NK-92 treated with Interleukin-12 subunit alpha and Interleukin-12 subunit beta, amount 100 ng/mL, for 24 hours (cell line): ENCODE measurements at regions not wholly inside any gene's neighbourhood (a gene's known extent, or its start where the extent isn't known, plus 50 kb on each side); places are given as distances from the start of the nearest gene placed in this dataset.
"Not testable (repeated sequence)": the region's sequence is repeated elsewhere in the genome, so short reads cannot be mapped to it uniquely, and the experiment has no call there.

Source experiments
- DNase-seq: peaks from one replicate; lab custom pipeline; 2025; lab: John Stamatoyannopoulos, UW

- DNase-seq: peak; percentile 41
These were observed 102.8 kb upstream of the OSBPL11 start for GRCh38 chr3:125697979-125698640.

- DNase-seq: no peak
These were observed 120.4 kb upstream of the OSBPL11 start for GRCh38 chr3:125715651-125716050.

GRCh38 chr3:125732151-125732550, 136.9 kb upstream of the OSBPL11 start:
- not testable (repeated sequence) for DNase-seq

GRCh38 chr3:125741991-125742718, 146.9 kb upstream of the OSBPL11 start:
- not testable (repeated sequence) for DNase-seq

GRCh38 chr3:125742845-125743244, 147.5 kb upstream of the OSBPL11 start:
- DNase-seq: peak; percentile 51

- not testable (repeated sequence) for DNase-seq
These were observed 161.8 kb upstream of the OSBPL11 start for GRCh38 chr3:125757050-125757449.

GRCh38 chr3:125758641-125759130, 163.4 kb upstream of the OSBPL11 start:
- DNase-seq: not testable (repeated sequence)

- not testable (repeated sequence) for DNase-seq
These were observed 167.3 kb upstream of the OSBPL11 start for GRCh38 chr3:125762601-125763000.

GRCh38 chr3:125766285-125766826, 171.1 kb upstream of the OSBPL11 start:
- DNase-seq: peak; percentile 11

GRCh38 chr3:125766931-125767330, 171.6 kb upstream of the OSBPL11 start:
- not testable (repeated sequence) for DNase-seq

GRCh38 chr3:125767641-125768040, 172.3 kb upstream of the OSBPL11 start:
- DNase-seq: no peak

- DNase-seq: not testable (repeated sequence)
These were observed 173.5 kb upstream of the OSBPL11 start for GRCh38 chr3:125768821-125769220.

GRCh38 chr3:125771506-125771905, 176.2 kb upstream of the OSBPL11 start:
- DNase-seq: not testable (repeated sequence)

GRCh38 chr3:125774433-125775034, 179.2 kb upstream of the OSBPL11 start:
- not testable (repeated sequence) for DNase-seq

GRCh38 chr3:125775106-125775505, 179.8 kb upstream of the OSBPL11 start:
- DNase-seq: not testable (repeated sequence)

- not testable (repeated sequence) for DNase-seq
These were observed 180.5 kb upstream of the OSBPL11 start for GRCh38 chr3:125775606-125776294.

GRCh38 chr3:125779276-125779675, 184.0 kb upstream of the OSBPL11 start:
- DNase-seq: not testable (repeated sequence)

GRCh38 chr3:125779918-125780317, 184.6 kb upstream of the OSBPL11 start:
- not testable (repeated sequence) for DNase-seq

GRCh38 chr3:125781678-125782077, 186.4 kb upstream of the OSBPL11 start:
- not testable (repeated sequence) for DNase-seq

- not testable (repeated sequence) for DNase-seq
These were observed 178.7 kb upstream of the ROPN1B start for GRCh38 chr3:125790312-125790711.

- DNase-seq: not testable (repeated sequence)
These were observed 178.0 kb upstream of the ROPN1B start for GRCh38 chr3:125791021-125791420.

- not testable (repeated sequence) for DNase-seq
These were observed 159.0 kb upstream of the ROPN1B start for GRCh38 chr3:125810010-125810409.
